Fibroblast of lung (primary cell): ENCODE measurements at regions not wholly inside any gene's neighbourhood (a gene's known extent, or its start where the extent isn't known, plus 50 kb on each side); places are given as distances from the start of the nearest gene placed in this dataset.

Experiments
- EZH2 ChIP-seq: IDR thresholded peaks from 2 replicates; pipeline ENCODE4 v1.5.1; 2012; ENCODE audit warnings: low read length, control low read depth, mild to moderate bottlenecking; ENCODE audit errors: missing control alignments
- TF ChIP-seq, protein P1 (sequence below), 2 donors: IDR thresholded peaks in 1 of 2; conservative IDR thresholded peaks in 1 of 2; 1 replicate in 1 of 2; 2 replicates in 1 of 2; pipeline ENCODE4 v1.5.1; 2011 to 2012; ENCODE audit warnings: low read length in 2 of 2, control low read depth in 1 of 2, inconsistent platforms in 1 of 2, low read depth in 1 of 2, mild to moderate bottlenecking in 1 of 2

DNA sequence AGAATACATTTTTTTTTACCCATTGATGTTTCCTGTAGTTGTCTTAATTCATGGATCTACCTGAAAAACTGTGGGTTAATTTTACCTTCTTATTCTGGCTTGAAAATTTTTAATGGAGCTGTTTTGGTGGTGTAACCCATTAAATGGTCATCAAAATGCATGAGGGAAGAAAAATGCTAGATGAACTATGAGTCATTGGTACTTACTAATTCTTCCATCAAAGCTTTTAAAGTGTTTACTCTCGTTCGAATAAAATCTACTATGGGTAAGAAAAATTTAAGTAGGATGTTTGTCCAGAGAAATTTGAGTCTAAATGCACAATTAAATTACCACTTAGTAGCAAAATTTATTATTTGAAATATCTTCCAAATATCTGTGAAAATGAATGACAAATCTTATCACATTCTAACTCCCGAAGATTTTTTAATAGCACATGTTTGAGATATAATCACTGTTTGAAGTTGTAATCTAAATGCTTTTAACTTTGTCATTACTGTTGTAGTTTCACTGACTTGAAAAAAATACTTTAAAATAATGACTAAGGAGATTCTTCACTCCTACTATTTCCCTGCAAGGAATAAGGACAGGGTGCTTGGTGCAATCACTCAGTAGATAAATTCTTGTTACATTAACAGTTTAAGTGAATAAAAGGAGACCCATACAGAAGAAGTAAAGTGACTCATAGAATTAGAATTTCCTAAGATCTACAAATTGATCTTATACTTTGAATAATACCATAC lies 437.7 kb downstream of the IRS2 start:
- TF ChIP-seq, protein P1, sequence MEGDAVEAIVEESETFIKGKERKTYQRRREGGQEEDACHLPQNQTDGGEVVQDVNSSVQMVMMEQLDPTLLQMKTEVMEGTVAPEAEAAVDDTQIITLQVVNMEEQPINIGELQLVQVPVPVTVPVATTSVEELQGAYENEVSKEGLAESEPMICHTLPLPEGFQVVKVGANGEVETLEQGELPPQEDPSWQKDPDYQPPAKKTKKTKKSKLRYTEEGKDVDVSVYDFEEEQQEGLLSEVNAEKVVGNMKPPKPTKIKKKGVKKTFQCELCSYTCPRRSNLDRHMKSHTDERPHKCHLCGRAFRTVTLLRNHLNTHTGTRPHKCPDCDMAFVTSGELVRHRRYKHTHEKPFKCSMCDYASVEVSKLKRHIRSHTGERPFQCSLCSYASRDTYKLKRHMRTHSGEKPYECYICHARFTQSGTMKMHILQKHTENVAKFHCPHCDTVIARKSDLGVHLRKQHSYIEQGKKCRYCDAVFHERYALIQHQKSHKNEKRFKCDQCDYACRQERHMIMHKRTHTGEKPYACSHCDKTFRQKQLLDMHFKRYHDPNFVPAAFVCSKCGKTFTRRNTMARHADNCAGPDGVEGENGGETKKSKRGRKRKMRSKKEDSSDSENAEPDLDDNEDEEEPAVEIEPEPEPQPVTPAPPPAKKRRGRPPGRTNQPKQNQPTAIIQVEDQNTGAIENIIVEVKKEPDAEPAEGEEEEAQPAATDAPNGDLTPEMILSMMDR (conservative IDR thresholded peaks at IDR 0.05 in 1 of 2, IDR thresholded peaks at IDR 0.05 in 1 of 2; ENCODE audit: low read depth in 1 of 2, low read length in 2 of 2): no peak
- no peak for TF ChIP-seq EZH2
